Fibroblast of lung (primary cell): ENCODE measurements at regions not wholly inside any gene's neighbourhood (a gene's known extent, or its start where the extent isn't known, plus 50 kb on each side); places are given as distances from the start of the nearest gene placed in this dataset.
A peak's percentile ranks its signal among the peaks of the same experiment; 100 is the strongest.

Experiments
- DNase-seq, 2 donors: peaks; one replicate each; pipeline versions ENCODE4 v3.0.0 to v3.0.0-alpha.2; 2010; ENCODE audit warnings: low read depth in 2 of 2
- H2AFZ ChIP-seq: 2 replicates; pipeline ENCODE4 v1.5.1; 2012; ENCODE audit warnings: low read length, control low read depth, inconsistent platforms
- H3K27ac ChIP-seq: 2 replicates; pipeline ENCODE4 v1.5.1; 2011; ENCODE audit warnings: low read length, control low read depth; ENCODE audit not compliant: insufficient read depth
- H3K27me3 ChIP-seq: 2 replicates; pipeline ENCODE4 v1.5.1; 2011; ENCODE audit warnings: mild to moderate bottlenecking, low read length; ENCODE audit not compliant: control insufficient read depth, insufficient read depth
- H3K36me3 ChIP-seq: 2 replicates; pipeline ENCODE4 v1.5.1; 2011; ENCODE audit warnings: low read length; ENCODE audit not compliant: control insufficient read depth, insufficient read depth
- H3K4me1 ChIP-seq: 2 replicates; pipeline ENCODE4 v1.5.1; 2011; ENCODE audit warnings: low read length; ENCODE audit not compliant: control insufficient read depth, insufficient read depth; ENCODE audit errors: extremely low read depth
- H3K4me2 ChIP-seq: 2 replicates; pipeline ENCODE4 v1.5.1; 2011; ENCODE audit warnings: low read length, control low read depth; ENCODE audit not compliant: insufficient read depth; ENCODE audit errors: extremely low read depth
- H3K4me3 ChIP-seq, 4 experiments: fragments of 200-600 bp in 1 of 4; sonication (generic) in 1 of 4; replicated peaks in 1 of 4; 2 replicates each; pipeline ENCODE4 v1.5.1; 2011 to 2016; ENCODE audit warnings: low read length in 4 of 4, low read depth in 3 of 4, mild to moderate bottlenecking in 3 of 4, control low read depth in 2 of 4, inconsistent platforms in 1 of 4, mixed read lengths in 1 of 4; ENCODE audit not compliant: insufficient read depth in 1 of 4; ENCODE audit errors: control extremely low read depth in 1 of 4
- H3K79me2 ChIP-seq: 2 replicates; pipeline ENCODE4 v1.5.1; 2012; ENCODE audit warnings: mild to moderate bottlenecking, low read length, inconsistent platforms; ENCODE audit not compliant: control insufficient read depth, insufficient read depth
- H3K9ac ChIP-seq: 2 replicates; pipeline ENCODE4 v1.5.1; 2011; ENCODE audit warnings: mild to moderate bottlenecking, low read length, control low read depth; ENCODE audit not compliant: insufficient read depth
- H3K9me3 ChIP-seq: 2 replicates; pipeline ENCODE4 v1.5.1; 2012; ENCODE audit warnings: low read depth, low read length; ENCODE audit not compliant: control insufficient read depth, insufficient read depth
- H4K20me1 ChIP-seq: 2 replicates; pipeline ENCODE4 v1.5.1; 2011; ENCODE audit warnings: low read length; ENCODE audit not compliant: control insufficient read depth, insufficient read depth; ENCODE audit errors: extremely low read depth
- EZH2 ChIP-seq: IDR thresholded peaks from 2 replicates; pipeline ENCODE4 v1.5.1; 2012; ENCODE audit warnings: low read length, control low read depth, mild to moderate bottlenecking; ENCODE audit errors: missing control alignments
- TF ChIP-seq, protein P1 (sequence below), 2 donors: IDR thresholded peaks in 1 of 2; conservative IDR thresholded peaks in 1 of 2; 1 replicate in 1 of 2; 2 replicates in 1 of 2; pipeline ENCODE4 v1.5.1; 2011 to 2012; ENCODE audit warnings: low read length in 2 of 2, control low read depth in 1 of 2, inconsistent platforms in 1 of 2, low read depth in 1 of 2, mild to moderate bottlenecking in 1 of 2

DNA sequence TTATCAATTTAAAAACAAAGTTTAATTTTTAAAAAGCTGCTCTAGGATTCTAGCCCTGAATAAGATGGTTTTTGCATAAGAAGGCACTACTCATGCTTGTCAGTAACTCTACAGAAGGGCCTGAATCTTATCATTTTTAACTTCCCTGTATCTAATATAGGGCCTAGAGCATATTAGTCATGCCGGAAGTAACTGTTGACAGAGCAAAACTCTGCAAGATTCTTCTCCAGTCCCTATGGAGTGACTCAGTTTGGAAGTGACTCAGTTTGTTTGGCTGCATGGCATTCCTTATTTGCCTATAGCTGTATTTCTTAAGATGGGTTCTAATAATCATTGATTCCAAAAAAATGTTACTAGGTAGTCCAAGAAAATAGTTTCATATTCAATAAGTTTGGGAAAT, 431.8 kb upstream of the HTR2C start:
- no peaks in the 10 kb centered on the region for H4K20me1 ChIP-seq
- no peak overlapping the region for H3K4me2 ChIP-seq
- no peaks in the 10 kb centered on the region for H3K9me3 ChIP-seq
- H3K4me3 ChIP-seq = no peak overlapping the region
- H3K9ac ChIP-seq = no peak overlapping the region
- H3K79me2 ChIP-seq = no peaks in the 10 kb centered on the region
- TF ChIP-seq, protein P1, sequence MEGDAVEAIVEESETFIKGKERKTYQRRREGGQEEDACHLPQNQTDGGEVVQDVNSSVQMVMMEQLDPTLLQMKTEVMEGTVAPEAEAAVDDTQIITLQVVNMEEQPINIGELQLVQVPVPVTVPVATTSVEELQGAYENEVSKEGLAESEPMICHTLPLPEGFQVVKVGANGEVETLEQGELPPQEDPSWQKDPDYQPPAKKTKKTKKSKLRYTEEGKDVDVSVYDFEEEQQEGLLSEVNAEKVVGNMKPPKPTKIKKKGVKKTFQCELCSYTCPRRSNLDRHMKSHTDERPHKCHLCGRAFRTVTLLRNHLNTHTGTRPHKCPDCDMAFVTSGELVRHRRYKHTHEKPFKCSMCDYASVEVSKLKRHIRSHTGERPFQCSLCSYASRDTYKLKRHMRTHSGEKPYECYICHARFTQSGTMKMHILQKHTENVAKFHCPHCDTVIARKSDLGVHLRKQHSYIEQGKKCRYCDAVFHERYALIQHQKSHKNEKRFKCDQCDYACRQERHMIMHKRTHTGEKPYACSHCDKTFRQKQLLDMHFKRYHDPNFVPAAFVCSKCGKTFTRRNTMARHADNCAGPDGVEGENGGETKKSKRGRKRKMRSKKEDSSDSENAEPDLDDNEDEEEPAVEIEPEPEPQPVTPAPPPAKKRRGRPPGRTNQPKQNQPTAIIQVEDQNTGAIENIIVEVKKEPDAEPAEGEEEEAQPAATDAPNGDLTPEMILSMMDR (conservative IDR thresholded peaks at IDR 0.05 in 1 of 2, IDR thresholded peaks at IDR 0.05 in 1 of 2; ENCODE audit: low read depth in 1 of 2, low read length in 2 of 2) = no peak
- no peak for TF ChIP-seq EZH2
- H3K27ac ChIP-seq = no peak overlapping the region
- H3K27me3 ChIP-seq = no peaks in the 10 kb centered on the region
- no peaks in the 10 kb centered on the region for H3K36me3 ChIP-seq
- H3K4me1 ChIP-seq = no peaks in the 10 kb centered on the region
- DNase-seq = peak; percentile 0 to 59
- H2AFZ ChIP-seq = no peak overlapping the region

DNA sequence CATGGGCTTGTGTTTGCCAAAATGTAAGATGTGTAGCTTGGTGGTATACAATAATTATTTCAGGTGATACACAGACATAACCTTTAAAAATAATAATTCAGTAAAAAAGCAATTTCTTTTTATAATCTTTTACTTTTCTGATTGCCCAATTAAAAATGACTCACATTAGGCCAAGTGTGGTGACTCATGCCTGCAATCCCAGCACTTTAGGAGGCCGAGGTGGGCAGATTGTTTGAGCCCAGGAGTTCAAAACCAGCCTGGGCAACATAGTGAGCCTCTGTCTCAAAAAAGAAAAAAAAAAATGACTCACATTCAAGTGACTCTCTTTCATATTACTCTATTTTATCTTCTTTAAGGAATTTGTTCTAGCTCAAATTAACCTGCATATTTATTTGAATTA, 449.4 kb upstream of the HTR2C start:
- no peak for DNase-seq
- no peaks in the 10 kb centered on the region for H3K36me3 ChIP-seq
- no peaks in the 10 kb centered on the region for H3K4me1 ChIP-seq

DNA sequence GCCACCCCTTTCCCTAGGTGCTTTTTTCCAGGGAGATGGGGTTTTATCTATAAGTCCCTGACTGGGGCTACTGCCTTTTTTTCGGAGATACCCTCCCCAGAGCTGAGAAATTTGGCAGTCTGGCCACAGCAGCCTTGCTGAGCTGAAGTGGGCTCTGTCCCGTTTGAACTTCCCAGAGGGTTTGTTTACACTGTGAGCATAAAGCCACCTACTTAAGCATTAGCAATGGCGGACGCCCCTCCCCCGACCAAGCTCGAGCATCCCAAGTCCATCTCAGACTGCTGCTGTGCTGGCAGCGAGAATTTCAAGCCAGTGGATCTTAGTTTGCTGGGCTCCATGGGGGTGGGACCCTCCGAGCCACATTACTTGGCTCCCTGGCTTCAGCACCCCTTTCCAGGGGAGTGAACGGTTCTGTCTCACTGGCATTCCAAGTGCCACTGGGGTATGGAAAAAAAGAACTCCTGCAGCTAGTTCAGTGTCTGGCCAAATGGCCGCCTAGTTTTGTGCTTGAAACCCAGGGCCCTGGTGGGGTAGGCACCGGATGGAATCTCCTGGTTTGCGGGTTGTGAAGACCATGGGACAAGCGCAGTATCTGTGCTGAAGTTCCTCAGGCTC, 456.4 kb upstream of the HTR2C start:
- TF ChIP-seq, protein P1 (conservative IDR thresholded peaks at IDR 0.05 in 1 of 2, IDR thresholded peaks at IDR 0.05 in 1 of 2; ENCODE audit: low read depth in 1 of 2, low read length in 2 of 2) = no peak
- TF ChIP-seq EZH2 = no peak
- Histone ChIP-seq H3K36me3 (no peaks in the 10 kb centered on the region), H3K4me3 (no peak overlapping the region), H3K4me1 (no peaks in the 10 kb centered on the region), H4K20me1 (no peaks in the 10 kb centered on the region), H3K9me3 (no peaks in the 10 kb centered on the region), H3K27ac (no peak overlapping the region), H3K27me3 (no peaks in the 10 kb centered on the region), H2AFZ (no peak overlapping the region), H3K9ac (no peak overlapping the region), H3K79me2 (no peaks in the 10 kb centered on the region), H3K4me2 (no peak overlapping the region)
- no peak for DNase-seq

More for the DNA sequence above, 449.4 kb upstream of the HTR2C start:
- Histone ChIP-seq H3K27ac (no peak overlapping the region), H3K4me3 (no peak overlapping the region), H2AFZ (no peak overlapping the region), H3K9ac (no peak overlapping the region), H3K79me2 (no peaks in the 10 kb centered on the region), H4K20me1 (no peaks in the 10 kb centered on the region), H3K4me2 (no peak overlapping the region), H3K27me3 (no peaks in the 10 kb centered on the region), H3K9me3 (no peaks in the 10 kb centered on the region)
- TF ChIP-seq, protein P1 (conservative IDR thresholded peaks at IDR 0.05 in 1 of 2, IDR thresholded peaks at IDR 0.05 in 1 of 2; ENCODE audit: low read depth in 1 of 2, low read length in 2 of 2) = no peak
- TF ChIP-seq EZH2 = no peak
